ENCODE measurements at regions not wholly inside any gene's neighbourhood (a gene's known extent, or its start where the extent isn't known, plus 50 kb on each side); places are given as distances from the start of the nearest gene placed in this dataset.

DNA sequence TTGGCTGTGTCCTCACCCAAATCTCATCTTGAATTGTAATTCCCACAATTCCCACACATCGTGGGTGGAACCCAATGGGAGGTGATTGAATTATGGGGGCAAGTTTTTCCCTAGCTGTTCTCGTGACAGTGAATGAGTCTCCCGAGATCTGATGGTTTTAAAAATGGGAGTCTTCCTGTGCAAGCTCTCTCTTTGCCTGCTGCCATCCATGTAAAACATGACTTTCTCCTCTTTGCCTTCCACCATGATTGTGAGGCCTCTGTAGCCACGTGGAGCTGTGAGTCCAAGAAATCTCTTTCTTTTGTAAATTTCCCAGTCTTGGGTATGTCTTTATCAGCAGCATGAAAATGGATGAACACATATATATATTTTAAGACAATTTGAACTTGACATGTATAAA, 285.4 kb downstream of the BAMBI start:
- no peak for DNase-seq
- H3K36me3 Mint-ChIP-seq (ENCODE audit: unreplicated experiment): peaks cover 4% of the 10 kb centered on the region
- no peaks in the 10 kb centered on the region for H3K9me3 Mint-ChIP-seq (ENCODE audit: unreplicated experiment)
- no peak overlapping the region for H3K4me3 Mint-ChIP-seq (ENCODE audit: unreplicated experiment)
- no peaks in the 10 kb centered on the region for H3K27me3 Mint-ChIP-seq (ENCODE audit: unreplicated experiment)
- TF ChIP-seq, protein P1, sequence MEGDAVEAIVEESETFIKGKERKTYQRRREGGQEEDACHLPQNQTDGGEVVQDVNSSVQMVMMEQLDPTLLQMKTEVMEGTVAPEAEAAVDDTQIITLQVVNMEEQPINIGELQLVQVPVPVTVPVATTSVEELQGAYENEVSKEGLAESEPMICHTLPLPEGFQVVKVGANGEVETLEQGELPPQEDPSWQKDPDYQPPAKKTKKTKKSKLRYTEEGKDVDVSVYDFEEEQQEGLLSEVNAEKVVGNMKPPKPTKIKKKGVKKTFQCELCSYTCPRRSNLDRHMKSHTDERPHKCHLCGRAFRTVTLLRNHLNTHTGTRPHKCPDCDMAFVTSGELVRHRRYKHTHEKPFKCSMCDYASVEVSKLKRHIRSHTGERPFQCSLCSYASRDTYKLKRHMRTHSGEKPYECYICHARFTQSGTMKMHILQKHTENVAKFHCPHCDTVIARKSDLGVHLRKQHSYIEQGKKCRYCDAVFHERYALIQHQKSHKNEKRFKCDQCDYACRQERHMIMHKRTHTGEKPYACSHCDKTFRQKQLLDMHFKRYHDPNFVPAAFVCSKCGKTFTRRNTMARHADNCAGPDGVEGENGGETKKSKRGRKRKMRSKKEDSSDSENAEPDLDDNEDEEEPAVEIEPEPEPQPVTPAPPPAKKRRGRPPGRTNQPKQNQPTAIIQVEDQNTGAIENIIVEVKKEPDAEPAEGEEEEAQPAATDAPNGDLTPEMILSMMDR (IDR thresholded peaks at IDR 0.05; ENCODE audit: partially characterized antibody, unreplicated experiment): peak; percentile 2
- no peaks in the 10 kb centered on the region for H3K4me1 Mint-ChIP-seq (ENCODE audit: low read depth, unreplicated experiment)
- no peak overlapping the region for H3K27ac Mint-ChIP-seq (ENCODE audit: unreplicated experiment)

DNA sequence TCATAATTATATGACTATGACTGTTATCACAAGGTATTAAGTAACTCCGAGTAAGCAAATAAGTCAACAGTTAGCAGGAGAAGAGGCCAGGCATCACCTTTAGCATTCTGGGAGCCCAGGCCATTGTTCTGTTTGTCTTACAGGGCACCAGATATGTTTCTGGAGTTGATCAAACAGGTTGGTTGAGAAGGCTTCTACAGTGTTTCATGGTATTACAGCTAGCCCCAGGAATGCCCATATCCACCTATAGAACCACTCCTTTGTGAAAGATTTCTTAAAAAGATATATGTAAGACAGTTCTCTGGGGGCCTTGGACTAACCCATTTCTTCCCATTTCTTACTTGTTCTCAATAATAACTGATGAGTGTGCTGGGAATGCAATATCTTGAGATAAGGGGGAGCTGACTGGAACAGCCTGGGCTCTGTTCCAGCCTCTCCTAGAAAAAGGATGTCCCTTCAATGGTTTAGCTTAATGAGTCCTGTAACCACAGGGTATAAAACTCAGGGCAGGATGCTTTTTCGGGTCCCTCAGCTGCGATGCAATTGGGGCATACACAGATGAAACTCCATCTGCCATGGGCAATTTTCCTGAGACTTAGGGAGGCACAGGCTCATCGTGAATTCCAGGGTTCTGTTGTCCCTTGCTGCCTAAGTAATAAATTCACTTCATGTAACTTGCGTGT, 286.4 kb downstream of the BAMBI start:
- Mint-ChIP-seq H3K27me3 (ENCODE audit: unreplicated experiment) (no peaks in the 10 kb centered on the region), H3K27ac (ENCODE audit: unreplicated experiment) (no peak overlapping the region), H3K4me3 (ENCODE audit: unreplicated experiment) (no peak overlapping the region), H3K9me3 (ENCODE audit: unreplicated experiment) (no peaks in the 10 kb centered on the region), H3K4me1 (ENCODE audit: low read depth, unreplicated experiment) (no peaks in the 10 kb centered on the region), H3K36me3 (ENCODE audit: unreplicated experiment) (peaks cover 4% of the 10 kb centered on the region)
- TF ChIP-seq, protein P1 (IDR thresholded peaks at IDR 0.05; ENCODE audit: partially characterized antibody, unreplicated experiment): no peak
- no peak for DNase-seq

DNA sequence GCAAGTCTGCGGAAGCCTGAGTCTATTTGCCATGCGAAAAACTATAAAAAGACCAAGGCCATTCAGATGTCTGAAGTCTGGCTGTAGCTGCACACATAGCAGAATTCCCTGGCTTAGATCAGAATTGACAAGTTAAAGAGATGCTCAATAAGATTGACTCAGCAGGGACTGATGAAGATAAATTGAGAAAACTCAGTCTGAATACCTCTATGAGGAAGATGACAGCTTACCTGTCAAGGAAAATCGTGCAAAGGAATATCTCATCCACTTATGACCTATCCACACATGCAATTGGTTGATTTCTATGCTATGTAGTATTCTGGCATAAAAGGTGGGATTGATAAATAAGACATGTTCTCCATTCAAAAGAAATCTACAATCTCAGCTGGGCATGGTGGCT, 288.6 kb downstream of the BAMBI start:
- Mint-ChIP-seq H3K27me3 (ENCODE audit: unreplicated experiment) (no peaks in the 10 kb centered on the region), H3K9me3 (ENCODE audit: unreplicated experiment) (no peaks in the 10 kb centered on the region), H3K4me3 (ENCODE audit: unreplicated experiment) (no peak overlapping the region), H3K36me3 (ENCODE audit: unreplicated experiment) (peaks cover 4% of the 10 kb centered on the region), H3K27ac (ENCODE audit: unreplicated experiment) (no peak overlapping the region), H3K4me1 (ENCODE audit: low read depth, unreplicated experiment) (no peaks in the 10 kb centered on the region)
- TF ChIP-seq, protein P1 (IDR thresholded peaks at IDR 0.05; ENCODE audit: partially characterized antibody, unreplicated experiment): no peak
- DNase-seq: no peak

DNA sequence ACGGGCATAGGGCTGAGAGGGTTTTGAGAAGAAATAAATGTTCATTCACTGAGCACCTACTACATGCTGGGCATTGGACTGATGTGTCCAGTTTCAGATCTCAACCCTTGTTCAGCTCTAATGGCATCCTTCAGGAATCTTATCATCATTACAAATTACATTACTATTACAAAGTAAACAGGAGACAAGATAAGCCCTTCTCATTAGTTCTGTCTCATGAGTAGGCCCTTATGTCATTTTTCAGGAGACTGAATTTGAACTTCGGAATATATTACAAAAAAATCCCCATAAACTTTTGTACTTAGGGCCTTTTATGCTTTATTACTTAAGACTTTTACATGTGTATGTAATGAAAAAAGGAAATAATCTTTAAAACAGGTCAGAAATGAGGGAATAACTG, 289.7 kb downstream of the BAMBI start:
- Mint-ChIP-seq H3K27ac (ENCODE audit: unreplicated experiment) (no peak overlapping the region), H3K27me3 (ENCODE audit: unreplicated experiment) (no peaks in the 10 kb centered on the region), H3K4me3 (ENCODE audit: unreplicated experiment) (no peak overlapping the region), H3K9me3 (ENCODE audit: unreplicated experiment) (no peaks in the 10 kb centered on the region), H3K4me1 (ENCODE audit: low read depth, unreplicated experiment) (no peaks in the 10 kb centered on the region), H3K36me3 (ENCODE audit: unreplicated experiment) (peaks cover 4% of the 10 kb centered on the region)
- TF ChIP-seq, protein P1 (IDR thresholded peaks at IDR 0.05; ENCODE audit: partially characterized antibody, unreplicated experiment): no peak
- DNase-seq: no peak

DNA sequence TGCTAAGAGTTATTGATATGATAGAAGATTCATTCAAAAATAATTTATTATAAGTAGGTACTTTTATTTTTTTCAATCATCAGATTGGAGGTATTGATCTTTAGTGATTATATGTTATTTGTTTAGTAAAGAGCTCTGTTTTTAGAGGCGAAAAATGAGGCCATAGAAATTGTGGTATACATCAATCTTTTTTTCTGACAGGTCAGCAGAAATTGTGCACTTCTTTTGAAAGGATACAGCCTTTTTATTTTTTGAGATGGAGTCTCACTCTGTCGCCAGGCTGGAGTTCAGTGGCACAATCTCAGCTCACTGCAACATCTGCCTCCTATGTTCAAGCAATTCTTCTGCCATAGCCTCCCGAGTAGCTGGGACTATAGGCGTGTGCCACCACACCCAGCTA, 292.1 kb downstream of the BAMBI start:
- DNase-seq: no peak
- Mint-ChIP-seq H3K4me1 (ENCODE audit: low read depth, unreplicated experiment) (no peaks in the 10 kb centered on the region), H3K4me3 (ENCODE audit: unreplicated experiment) (no peak overlapping the region), H3K27me3 (ENCODE audit: unreplicated experiment) (peaks cover 2% of the 10 kb centered on the region), H3K9me3 (ENCODE audit: unreplicated experiment) (no peaks in the 10 kb centered on the region), H3K27ac (ENCODE audit: unreplicated experiment) (no peak overlapping the region), H3K36me3 (ENCODE audit: unreplicated experiment) (peaks cover 4% of the 10 kb centered on the region)
- TF ChIP-seq, protein P1 (IDR thresholded peaks at IDR 0.05; ENCODE audit: partially characterized antibody, unreplicated experiment): no peak
